Spinal cord (tissue), 9 donors: ENCODE measurements at regions not wholly inside any gene's neighbourhood (a gene's known extent, or its start where the extent isn't known, plus 50 kb on each side); places are given as distances from the start of the nearest gene placed in this dataset.

Experiments used
- DNase-seq, 6 donors: peaks; one replicate each; pipeline versions ENCODE4 v3.0.0 to v3.0.0-alpha.2; 2013 to 2015; ENCODE audit warnings: low spot score in 6 of 6, low read depth in 4 of 6
- H3K27ac ChIP-seq: one replicate; pipeline ENCODE4 v1.5.1; 2013; ENCODE audit warnings: low read depth, low read length, control low read depth
- H3K27me3 ChIP-seq: one replicate; pipeline ENCODE4 v1.6.1; 2013; ENCODE audit warnings: low read length; ENCODE audit not compliant: control insufficient read depth, insufficient read depth
- H3K36me3 ChIP-seq: one replicate; pipeline ENCODE4 v1.6.1; 2013; ENCODE audit warnings: low read length; ENCODE audit not compliant: control insufficient read depth, insufficient read depth
- H3K4me1 ChIP-seq: one replicate; pipeline ENCODE4 v1.6.1; 2013; ENCODE audit warnings: low read length; ENCODE audit not compliant: control insufficient read depth, insufficient read depth
- H3K4me3 ChIP-seq: one replicate; pipeline ENCODE4 v1.5.1; 2013; ENCODE audit warnings: low read depth, low read length, control low read depth
- H3K9me3 ChIP-seq: one replicate; pipeline ENCODE4 v1.6.1; 2013; ENCODE audit warnings: low read length; ENCODE audit not compliant: control insufficient read depth, insufficient read depth
- WGBS: methylation state at CpG from one replicate; pipeline ENCODE4 v1.1.5; 2013; ENCODE audit warnings: missing lambda C conversion rate; ENCODE audit not compliant: insufficient coverage; 5-methylcytosine and 5-hydroxymethylcytosine counted together
- donor health status: healthy.

DNA sequence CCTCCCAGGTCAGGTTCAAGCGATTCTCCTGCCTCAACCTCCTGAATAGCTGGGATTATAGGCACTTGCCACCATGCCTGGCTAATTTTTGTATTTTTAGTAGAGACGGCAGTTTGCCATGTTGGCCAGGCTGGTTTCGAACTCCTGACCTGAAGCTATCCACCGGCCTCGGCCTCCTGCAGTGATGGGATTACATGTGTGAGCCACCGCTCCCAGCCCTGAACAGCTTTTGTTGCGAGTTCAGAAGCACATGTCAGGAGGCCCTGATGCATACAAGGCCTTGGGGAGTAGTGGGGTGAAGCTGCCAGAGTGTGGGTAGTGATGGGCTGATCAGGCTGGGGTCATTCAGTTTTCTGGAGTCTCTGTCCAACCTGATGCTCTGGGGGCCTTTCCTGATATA, 117.0 kb upstream of the C11orf87 start:
- H3K27me3 ChIP-seq, result no peaks in the 10 kb centered on the region
- no peaks in the 10 kb centered on the region for H3K9me3 ChIP-seq
- H3K27ac ChIP-seq, result no peak overlapping the region
- no peaks in the 10 kb centered on the region for H3K4me1 ChIP-seq
- WGBS, result 98% methylated on average over 6 of the region's 7 CpGs
- DNase-seq, result no peak
- no peaks in the 10 kb centered on the region for H3K36me3 ChIP-seq
- no peak overlapping the region for H3K4me3 ChIP-seq

DNA sequence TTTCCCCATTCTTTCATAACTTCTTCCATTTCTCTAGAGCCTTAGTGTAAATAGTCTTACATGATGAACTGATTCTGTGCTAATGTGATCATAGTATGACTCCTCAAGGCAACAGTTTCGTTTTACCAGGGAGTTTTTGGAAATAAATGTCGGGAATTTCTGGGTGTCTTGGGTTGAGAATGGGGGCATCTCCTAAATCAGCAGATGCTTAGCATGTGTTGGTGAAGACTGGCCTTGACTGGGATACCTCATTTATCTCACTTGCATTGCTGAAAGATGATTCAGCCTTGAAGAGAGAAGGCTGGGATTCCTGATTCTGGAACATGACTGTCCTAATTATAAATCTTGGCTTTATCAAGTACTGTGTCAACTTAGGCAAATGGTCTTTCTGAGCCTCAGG, 115.7 kb upstream of the C11orf87 start:
- Histone ChIP-seq H3K9me3 (no peaks in the 10 kb centered on the region), H3K27ac (no peak overlapping the region), H3K27me3 (no peaks in the 10 kb centered on the region), H3K36me3 (no peaks in the 10 kb centered on the region), H3K4me1 (no peaks in the 10 kb centered on the region), H3K4me3 (no peak overlapping the region)
- DNase-seq, result no peak
- 83% methylated on average over 2 of the region's 2 CpGs for WGBS

DNA sequence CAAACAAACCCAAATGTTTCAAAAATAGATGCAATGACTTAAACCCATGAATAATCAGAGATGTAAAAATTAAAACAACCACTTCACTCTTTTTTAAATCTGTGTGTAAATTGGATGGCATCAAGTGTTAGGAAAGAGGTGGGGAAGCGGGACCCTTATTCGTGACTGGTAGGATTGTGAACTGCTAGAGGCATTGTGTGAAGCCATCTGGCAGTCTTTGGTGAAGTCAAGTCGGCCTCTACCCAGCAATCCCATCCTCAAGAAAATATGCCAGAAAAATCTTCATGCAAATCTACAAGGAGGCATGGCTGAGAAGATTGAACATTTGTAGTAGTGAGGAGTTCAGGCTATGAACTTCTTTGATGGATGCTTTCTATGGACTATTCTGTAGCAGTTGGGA, 114.6 kb upstream of the C11orf87 start:
- WGBS, result 100% methylated on average over 2 of the region's 3 CpGs
- no peak overlapping the region for H3K4me3 ChIP-seq
- peak in 1 of 6 donors; percentile 68 for DNase-seq
- no peaks in the 10 kb centered on the region for H3K36me3 ChIP-seq
- no peaks in the 10 kb centered on the region for H3K27me3 ChIP-seq
- H3K27ac ChIP-seq, result no peak overlapping the region
- no peaks in the 10 kb centered on the region for H3K9me3 ChIP-seq
- H3K4me1 ChIP-seq, result no peaks in the 10 kb centered on the region

DNA sequence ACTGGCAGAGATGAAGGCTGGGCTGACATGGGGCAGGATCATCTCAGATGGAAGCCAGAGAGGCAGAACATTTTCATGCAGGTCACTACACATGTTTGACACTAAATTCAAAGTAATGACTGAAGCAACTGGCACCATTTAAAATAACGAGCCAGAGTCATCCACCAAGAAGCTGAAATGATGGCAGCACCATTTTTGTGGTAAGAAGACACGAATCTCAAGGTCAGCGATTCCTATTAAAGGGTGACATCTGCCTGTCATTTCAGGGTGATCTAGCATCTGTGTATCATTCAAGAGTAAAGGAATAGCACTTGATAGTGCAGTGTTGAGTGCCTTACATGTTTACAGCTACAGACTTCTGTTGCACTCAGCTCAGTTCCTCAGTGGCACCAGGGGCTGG, 113.4 kb upstream of the C11orf87 start:
- H3K27ac ChIP-seq, result no peak overlapping the region
- H3K4me1 ChIP-seq, result no peaks in the 10 kb centered on the region
- H3K36me3 ChIP-seq, result no peaks in the 10 kb centered on the region
- H3K27me3 ChIP-seq, result no peaks in the 10 kb centered on the region
- no peak overlapping the region for H3K4me3 ChIP-seq
- no peak for DNase-seq
- H3K9me3 ChIP-seq, result no peaks in the 10 kb centered on the region
- 62% methylated on average over 3 of the region's 3 CpGs for WGBS

DNA sequence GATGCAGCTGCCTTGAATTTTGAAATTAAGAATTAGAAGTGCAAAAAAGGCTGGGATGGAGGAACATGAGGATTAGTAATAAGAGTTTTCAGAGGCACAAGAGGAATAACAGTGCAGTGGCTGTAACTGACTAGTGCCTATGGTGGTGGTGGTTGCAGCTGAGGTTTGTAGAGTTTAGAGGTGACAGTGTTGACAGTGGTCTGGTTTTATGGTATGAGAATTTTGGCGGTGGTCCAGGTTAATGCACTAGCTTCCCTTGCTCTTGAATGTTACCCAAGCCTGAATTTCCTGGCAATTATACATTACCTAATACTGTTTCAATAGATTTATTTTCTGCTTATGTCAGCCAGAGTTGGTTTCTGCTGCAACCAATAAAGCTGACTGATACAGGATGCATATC, 112.8 kb upstream of the C11orf87 start:
- no peaks in the 10 kb centered on the region for H3K9me3 ChIP-seq
- H3K27ac ChIP-seq, result no peak overlapping the region
- no peaks in the 10 kb centered on the region for H3K4me1 ChIP-seq
- H3K36me3 ChIP-seq, result no peaks in the 10 kb centered on the region
- WGBS, result no CpG with 5 or more reads among the region's 1 CpG
- H3K27me3 ChIP-seq, result no peaks in the 10 kb centered on the region
- peak in 1 of 6 donors; percentile 28 for DNase-seq
- no peak overlapping the region for H3K4me3 ChIP-seq

DNA sequence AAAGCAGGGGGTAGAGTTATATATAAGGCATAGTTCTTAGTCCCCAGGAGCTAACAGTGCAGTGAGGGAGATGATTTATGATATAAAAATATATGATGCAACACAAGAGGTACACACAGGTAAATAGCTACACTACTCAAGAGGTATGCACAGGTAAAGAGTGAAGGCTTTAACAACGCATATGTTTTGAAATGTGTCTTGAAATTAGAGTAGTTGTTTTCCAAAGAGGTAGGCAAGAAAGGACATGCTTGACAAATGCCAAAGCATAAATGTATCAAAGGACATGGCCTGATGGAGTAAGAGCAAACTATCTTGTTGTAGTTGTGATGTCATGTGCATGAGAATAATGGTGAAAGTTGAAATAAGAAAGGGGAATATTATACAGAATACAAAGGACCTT, 104.3 kb upstream of the C11orf87 start:
- Histone ChIP-seq H3K4me1 (no peaks in the 10 kb centered on the region), H3K4me3 (no peak overlapping the region), H3K36me3 (no peaks in the 10 kb centered on the region), H3K27me3 (no peaks in the 10 kb centered on the region), H3K27ac (no peak overlapping the region), H3K9me3 (no peaks in the 10 kb centered on the region)
- no peak for DNase-seq
- 100% methylated on average over 1 of the region's 1 CpG for WGBS

DNA sequence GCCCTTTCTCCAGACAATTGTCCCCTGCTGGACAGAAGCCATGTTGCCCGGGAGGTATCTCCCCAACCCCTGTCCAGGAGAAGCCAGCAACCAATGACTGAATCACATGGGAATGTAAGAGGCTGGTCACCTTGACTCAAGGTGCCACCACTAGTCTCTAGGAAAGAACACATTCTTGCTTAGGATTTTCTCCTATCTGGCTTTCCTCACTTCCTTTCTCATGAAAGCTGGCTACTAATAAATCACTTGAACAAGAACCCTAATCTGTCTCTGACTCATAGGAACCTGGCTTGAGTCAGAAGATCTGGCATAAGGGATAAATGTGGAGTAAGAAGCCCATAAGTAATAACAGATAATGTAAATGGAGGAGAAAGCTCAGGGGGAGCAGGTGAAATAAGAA, 101.4 kb upstream of the C11orf87 start:
- DNase-seq, result no peak
- Histone ChIP-seq H3K4me3 (no peak overlapping the region), H3K36me3 (no peaks in the 10 kb centered on the region), H3K9me3 (no peaks in the 10 kb centered on the region), H3K27ac (no peak overlapping the region), H3K27me3 (no peaks in the 10 kb centered on the region), H3K4me1 (no peaks in the 10 kb centered on the region)
- 70% methylated on average over 1 of the region's 1 CpG for WGBS

DNA sequence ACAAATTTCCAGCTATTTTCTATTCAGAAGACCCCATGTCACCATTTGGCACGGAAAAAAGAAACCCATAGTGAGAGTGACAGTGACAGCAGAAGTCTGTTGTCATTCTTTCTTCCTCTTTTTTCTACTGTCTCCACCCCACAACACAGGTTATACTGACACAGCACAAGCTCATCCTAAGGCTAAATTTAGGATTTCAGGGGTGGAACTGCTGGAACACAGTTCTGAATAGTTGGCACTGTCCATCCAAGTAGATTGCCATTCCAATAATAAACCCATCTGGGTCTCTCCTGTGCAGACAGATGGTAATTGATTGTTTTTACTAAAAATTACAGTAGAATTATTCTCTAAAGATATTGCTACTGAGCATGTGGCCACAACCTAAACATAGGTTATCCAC, 95.2 kb upstream of the C11orf87 start:
- H3K36me3 ChIP-seq, result no peaks in the 10 kb centered on the region
- H3K4me1 ChIP-seq, result no peaks in the 10 kb centered on the region
- H3K4me3 ChIP-seq, result no peak overlapping the region
- no CpG with 5 or more reads among the region's 1 CpG for WGBS
- no peaks in the 10 kb centered on the region for H3K9me3 ChIP-seq
- DNase-seq, result no peak
- H3K27ac ChIP-seq, result no peak overlapping the region
- H3K27me3 ChIP-seq, result no peaks in the 10 kb centered on the region

DNA sequence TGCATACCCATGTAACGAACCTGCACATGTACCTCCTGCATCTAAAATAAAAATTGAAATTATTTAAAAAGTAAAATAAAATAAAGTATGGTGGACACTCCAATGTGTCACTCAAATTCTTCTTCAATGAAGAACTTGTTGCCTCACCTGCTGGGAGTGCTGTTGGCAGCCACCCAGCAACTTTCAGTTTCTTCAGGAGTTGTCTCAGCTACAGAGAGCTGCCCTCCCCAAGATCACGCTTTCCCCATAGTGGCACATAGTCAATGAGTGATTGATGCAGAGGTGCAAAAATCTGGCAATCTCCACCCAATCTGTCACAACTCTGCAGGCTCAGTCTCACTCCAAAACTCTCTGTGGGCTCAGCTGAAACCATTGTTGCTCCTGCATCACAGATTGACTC, 92.3 kb upstream of the C11orf87 start:
- no CpG with 5 or more reads among the region's 2 CpGs for WGBS
- no peak overlapping the region for H3K4me3 ChIP-seq
- no peak for DNase-seq
- no peaks in the 10 kb centered on the region for H3K27me3 ChIP-seq
- H3K36me3 ChIP-seq, result no peaks in the 10 kb centered on the region
- no peaks in the 10 kb centered on the region for H3K4me1 ChIP-seq
- no peak overlapping the region for H3K27ac ChIP-seq
- H3K9me3 ChIP-seq, result no peaks in the 10 kb centered on the region

DNA sequence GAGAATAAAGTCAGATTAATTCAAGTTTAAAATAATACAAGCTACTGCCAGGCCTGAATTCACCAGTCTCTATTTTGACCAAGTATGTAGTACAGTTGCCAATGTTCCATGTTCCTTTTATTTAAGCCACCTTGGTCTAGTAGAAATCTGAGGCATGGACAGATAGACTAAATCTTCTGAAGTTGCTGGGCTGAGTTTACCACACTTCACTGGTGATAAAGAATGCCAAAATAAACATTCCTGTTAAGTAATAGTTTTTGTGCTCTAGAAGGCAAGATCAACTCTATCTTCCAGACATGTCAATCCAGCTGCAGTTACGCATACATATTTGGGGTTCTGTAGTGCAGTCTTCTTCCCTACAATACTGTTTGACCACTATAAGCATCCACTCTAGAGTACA, 83.9 kb upstream of the C11orf87 start:
- no peak for DNase-seq
- Histone ChIP-seq H3K4me1 (no peaks in the 10 kb centered on the region), H3K36me3 (no peaks in the 10 kb centered on the region), H3K27ac (no peak overlapping the region), H3K9me3 (no peaks in the 10 kb centered on the region), H3K27me3 (no peaks in the 10 kb centered on the region), H3K4me3 (no peak overlapping the region)
- WGBS, result no CpG with 5 or more reads among the region's 1 CpG
